Retinal pigment epithelial cell (primary cell): ENCODE measurements at regions not wholly inside any gene's neighbourhood (a gene's known extent, or its start where the extent isn't known, plus 50 kb on each side); places are given as distances from the start of the nearest gene placed in this dataset.
A peak's percentile ranks its signal among the peaks of the same experiment; 100 is the strongest.

Source experiments
- DNase-seq: peaks from one replicate; pipeline ENCODE4 v3.0.0-alpha.2; 2010; ENCODE audit warnings: low read depth
- H3K4me3 ChIP-seq: 2 replicates; pipeline ENCODE4 v1.5.1; 2011; ENCODE audit warnings: mild to moderate bottlenecking, low read length, control low read depth, moderate library complexity
- CTCF ChIP-seq: conservative IDR thresholded peaks from 2 replicates; pipeline ENCODE4 v1.5.1; 2011; ENCODE audit warnings: low read depth, low read length, control low read depth, inconsistent platforms

- DNase-seq: peak; percentile 69
- no peak overlapping the region for H3K4me3 ChIP-seq
- no peak for TF ChIP-seq CTCF
Observed at GRCh38 chr1:97006044-97006661, 284.6 kb downstream of the PTBP2 start.

- DNase-seq: no peak
- no peak for TF ChIP-seq CTCF
- no peak overlapping the region for H3K4me3 ChIP-seq
Observed at GRCh38 chr1:97007840-97008604, 286.4 kb downstream of the PTBP2 start.

- DNase-seq: no peak
Observed at GRCh38 chr1:97010566-97011264, 289.1 kb downstream of the PTBP2 start.

GRCh38 chr1:97013136-97013535, 291.6 kb downstream of the PTBP2 start:
- H3K4me3 ChIP-seq: no peak overlapping the region
- no peak for TF ChIP-seq CTCF
- no peak for DNase-seq

More at GRCh38 chr1:97010566-97011264, 289.1 kb downstream of the PTBP2 start:
- no peak for TF ChIP-seq CTCF
- H3K4me3 ChIP-seq: no peak overlapping the region

- no peak overlapping the region for H3K4me3 ChIP-seq
- TF ChIP-seq CTCF: no peak
- no peak for DNase-seq
Observed at GRCh38 chr1:97013941-97014340, 292.4 kb downstream of the PTBP2 start.

- no peak for TF ChIP-seq CTCF
- H3K4me3 ChIP-seq: no peak overlapping the region
- no peak for DNase-seq
Observed at GRCh38 chr1:97014426-97014825, 292.8 kb downstream of the PTBP2 start.
